D721Med (cell line): ENCODE measurements at regions not wholly inside any gene's neighbourhood (a gene's known extent, or its start where the extent isn't known, plus 50 kb on each side); places are given as distances from the start of the nearest gene placed in this dataset.
"Not testable (repeated sequence)": the region's sequence is repeated elsewhere in the genome, so short reads cannot be mapped to it uniquely, and the experiment has no call there.

Experiments
- DNase-seq: peaks from one replicate; pipeline ENCODE4 v3.0.0; 2011; ENCODE audit warnings: low spot score; ENCODE audit not compliant: insufficient read length
- FAIRE-seq: peaks from 2 replicates; lab custom pipeline; 2011; peaks lifted over from hg19 to GRCh38; lab: Jason Lieb, UNC
- CTCF ChIP-seq: IDR thresholded peaks from 2 replicates; pipeline ENCODE4 v1.5.1; 2012; ENCODE audit warnings: mild to moderate bottlenecking, control low read depth; ENCODE audit not compliant: insufficient read depth; ENCODE audit errors: missing control alignments

- FAIRE-seq = no peak
- DNase-seq = no peak
- no peak for TF ChIP-seq CTCF
Observed at GRCh38 chr3:102699819-102700140, 265.0 kb downstream of the ZPLD1 start.

GRCh38 chr3:102712896-102713295 lies 278.1 kb downstream of the ZPLD1 start:
- FAIRE-seq = no peak
- DNase-seq = no peak
- no peak for TF ChIP-seq CTCF

- no peak for TF ChIP-seq CTCF
- DNase-seq (no peak), FAIRE-seq (no peak)
Observed at GRCh38 chr3:102714567-102714966, 279.8 kb downstream of the ZPLD1 start.

- FAIRE-seq (no peak), DNase-seq (no peak)
- no peak for TF ChIP-seq CTCF
Observed at GRCh38 chr3:102715030-102715697, 280.3 kb downstream of the ZPLD1 start.

- DNase-seq (no peak), FAIRE-seq (no peak)
- no peak for TF ChIP-seq CTCF
Observed at GRCh38 chr3:102718651-102719050, 283.8 kb downstream of the ZPLD1 start.

GRCh38 chr3:102722317-102722716 lies 287.5 kb downstream of the ZPLD1 start:
- DNase-seq = no peak
- no peak for FAIRE-seq
- TF ChIP-seq CTCF = no peak

GRCh38 chr3:102727340-102727739 lies 292.5 kb downstream of the ZPLD1 start:
- no peak for TF ChIP-seq CTCF
- no peak for DNase-seq
- FAIRE-seq = no peak

- DNase-seq, FAIRE-seq: not testable (repeated sequence)
Observed at GRCh38 chr3:102732581-102732980, 297.8 kb downstream of the ZPLD1 start.
